ENCODE measurements at regions not wholly inside any gene's neighbourhood (a gene's known extent, or its start where the extent isn't known, plus 50 kb on each side); places are given as distances from the start of the nearest gene placed in this dataset.

- no peak for TF ChIP-seq POLR2A (IDR thresholded peaks at IDR 0.05)
- no peak for TF ChIP-seq CTCF (IDR thresholded peaks at IDR 0.05)
These were observed 102.8 kb downstream of the TAF11L14 start for GRCh38 chr5:17737092-17737491.

Data from uterus (tissue), 2 donors.